HG02798 (cell line): ENCODE measurements at regions not wholly inside any gene's neighbourhood (a gene's known extent, or its start where the extent isn't known, plus 50 kb on each side); places are given as distances from the start of the nearest gene placed in this dataset.

Source experiments
- ATAC-seq: cut with Tn5 transposase; IDR thresholded peaks from one replicate; pipeline ENCODE4 v1.9.1; 2021; ENCODE audit warnings: mild to moderate bottlenecking; ENCODE audit not compliant: unreplicated experiment, poor library complexity

DNA sequence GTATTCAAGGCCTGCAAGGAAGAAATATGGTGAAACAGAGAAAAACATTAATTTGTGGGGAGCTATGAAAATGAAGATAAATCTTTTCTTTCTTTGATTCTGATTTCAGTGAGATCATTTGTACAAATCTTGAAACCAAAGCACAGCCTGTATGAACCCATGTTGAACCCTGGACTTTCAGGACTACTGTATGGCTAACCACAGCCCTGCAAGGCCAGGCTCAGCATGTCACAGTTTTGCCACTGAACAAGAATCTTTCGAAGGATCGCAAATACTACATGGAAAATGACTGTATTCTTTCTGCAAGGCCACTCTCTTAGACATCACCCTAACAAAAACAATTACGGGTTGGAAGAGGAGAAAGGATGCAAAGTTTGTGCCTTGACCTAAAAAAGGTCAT, 161.7 kb upstream of the MAF start:
- no peak for ATAC-seq

DNA sequence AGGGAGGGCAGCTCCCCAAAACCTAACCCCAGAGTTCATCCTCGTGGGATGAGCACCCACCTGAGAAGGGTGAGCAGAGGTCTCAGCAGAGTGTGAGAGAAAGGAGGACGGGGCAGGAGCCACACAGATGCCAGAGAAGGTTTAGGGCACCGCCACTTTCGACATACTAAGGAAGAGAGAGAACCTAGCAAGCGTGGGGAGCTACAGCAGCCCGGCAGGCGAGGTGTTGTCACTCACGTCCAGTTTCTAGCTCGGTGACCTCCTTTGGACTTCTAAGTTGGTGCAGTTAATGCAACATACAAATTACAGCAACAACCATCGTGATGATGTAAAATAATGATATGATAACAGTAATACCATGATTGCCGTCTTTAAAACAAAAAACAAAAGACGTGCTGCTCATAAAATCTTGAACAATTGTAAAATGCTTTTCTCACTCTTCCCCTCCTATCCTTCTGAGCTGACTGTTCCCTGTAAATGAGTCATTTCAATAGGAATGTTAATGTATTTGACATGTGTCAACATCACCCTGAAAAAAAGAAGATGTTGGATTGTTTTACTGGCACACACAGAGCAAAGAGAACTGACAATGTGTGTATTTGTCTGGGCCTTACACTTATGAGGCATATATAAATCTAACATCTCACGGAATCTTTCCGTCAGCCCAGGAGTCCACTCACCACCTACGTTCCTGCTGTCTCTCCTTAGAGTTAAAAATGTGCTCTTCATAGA, 158.2 kb upstream of the MAF start:
- no peak for ATAC-seq

DNA sequence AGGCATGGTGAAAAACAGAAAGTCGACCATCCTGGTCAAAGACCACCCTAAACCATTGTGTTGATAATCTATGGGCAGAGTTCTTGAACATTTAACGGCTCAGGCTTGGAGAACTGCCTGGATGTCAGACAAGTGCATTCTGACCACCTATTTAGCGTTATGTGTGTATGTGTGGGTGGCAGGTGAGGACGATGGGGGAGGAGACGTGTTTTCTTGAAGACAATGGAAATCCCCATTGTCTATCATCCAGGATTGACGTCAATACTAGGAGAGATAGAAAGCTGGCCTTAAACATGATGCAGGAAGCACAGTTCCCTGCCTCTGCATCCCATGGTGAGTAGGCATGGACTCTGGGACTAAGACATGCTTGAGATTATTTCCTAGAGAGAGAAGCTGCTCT, 157.4 kb upstream of the MAF start:
- ATAC-seq: no peak

DNA sequence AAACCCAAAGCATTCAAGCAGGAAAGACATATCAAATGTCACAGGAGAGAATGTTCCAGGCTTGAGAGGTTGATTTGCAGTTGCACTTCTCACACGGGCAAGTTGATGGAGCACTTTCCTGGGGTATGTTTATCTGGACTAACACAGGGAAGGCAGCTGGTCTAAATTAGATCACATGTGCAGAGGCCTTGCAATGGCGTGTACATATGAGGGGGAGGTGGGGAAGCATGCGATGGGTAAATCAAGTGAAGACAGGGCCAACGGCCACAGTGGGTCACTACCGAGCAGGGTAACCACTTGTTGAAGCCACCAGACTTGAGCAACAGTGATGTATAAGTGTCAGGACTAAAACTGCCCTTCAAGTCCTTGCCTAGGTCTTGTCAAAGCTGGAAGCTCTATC, 156.6 kb upstream of the MAF start:
- ATAC-seq: no peak

DNA sequence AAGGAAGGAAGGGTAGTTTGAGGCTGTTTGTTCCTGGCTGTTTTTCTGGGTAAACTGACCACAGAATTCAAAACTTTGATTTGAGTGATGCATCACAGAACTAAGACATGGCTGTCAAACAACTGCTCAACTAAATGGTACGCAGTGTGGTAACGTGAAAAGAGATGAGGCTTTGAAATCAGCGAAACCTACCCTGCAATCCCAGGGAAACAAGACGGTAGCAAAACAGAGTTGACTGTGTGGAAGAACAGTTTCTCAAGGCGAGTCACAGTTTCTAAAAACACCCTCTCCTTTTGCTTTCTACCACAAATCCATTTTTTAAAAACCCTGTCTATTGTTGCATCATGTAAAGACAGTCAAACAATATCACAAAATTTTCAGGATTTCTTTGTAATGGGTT, 156.0 kb upstream of the MAF start:
- no peak for ATAC-seq

DNA sequence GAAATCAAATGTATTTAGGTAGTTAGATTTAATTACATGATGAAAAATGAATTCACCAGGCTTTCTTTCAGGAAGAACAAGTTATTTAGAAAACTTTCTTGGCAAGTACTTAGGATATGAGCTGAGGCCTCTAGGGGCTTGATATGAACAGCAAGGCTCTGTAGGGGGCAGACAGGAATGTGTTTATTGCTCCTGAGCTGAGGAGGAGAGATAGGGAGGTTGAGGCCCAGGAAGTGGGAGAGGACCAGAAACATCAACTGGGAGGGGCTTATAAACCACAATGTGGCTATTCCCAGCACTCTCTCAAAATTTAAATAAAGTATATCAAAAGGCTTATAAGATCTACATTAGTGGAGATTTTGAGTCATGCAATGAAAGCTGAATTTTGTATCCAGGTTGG, 154.0 kb upstream of the MAF start:
- ATAC-seq: no peak

DNA sequence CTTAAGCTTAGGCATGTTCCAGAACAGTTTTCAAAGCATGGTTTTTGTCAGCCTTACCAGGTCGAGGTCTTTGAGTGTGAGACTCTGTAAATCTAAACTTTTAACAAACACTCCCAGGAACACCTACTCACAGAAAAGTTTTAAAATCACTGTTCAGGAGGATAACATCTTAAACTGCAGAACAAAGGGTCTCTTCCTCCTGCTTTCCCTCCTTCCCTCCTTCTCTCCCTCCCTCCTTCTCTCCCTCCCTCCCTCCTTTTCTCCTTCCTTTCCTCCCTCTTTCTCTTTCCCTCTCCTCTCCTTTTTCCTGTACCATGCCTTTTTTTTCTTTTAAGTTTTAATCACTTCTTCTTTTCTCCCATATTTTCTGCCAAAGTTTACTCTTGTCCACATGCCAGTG, 153.5 kb upstream of the MAF start:
- ATAC-seq: no peak

DNA sequence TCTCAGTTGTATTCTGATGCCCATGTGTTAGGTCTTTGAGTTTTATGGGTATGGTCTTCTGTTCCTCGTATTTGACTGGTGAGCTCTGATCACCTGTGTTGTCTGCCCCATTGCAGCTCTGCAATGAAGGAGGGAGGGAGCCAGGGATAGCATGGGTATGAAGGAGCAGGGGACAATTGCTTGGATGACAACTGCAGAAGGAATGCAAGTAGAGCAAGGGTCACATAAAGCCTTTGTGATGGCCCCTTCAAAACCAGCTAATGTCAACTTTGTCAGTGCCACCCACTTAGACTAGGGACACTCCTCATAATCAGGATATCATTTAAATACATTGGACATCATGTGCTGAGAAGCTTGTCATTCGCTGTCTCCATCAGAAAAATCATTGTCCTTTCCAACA, 152.7 kb upstream of the MAF start:
- ATAC-seq: no peak

DNA sequence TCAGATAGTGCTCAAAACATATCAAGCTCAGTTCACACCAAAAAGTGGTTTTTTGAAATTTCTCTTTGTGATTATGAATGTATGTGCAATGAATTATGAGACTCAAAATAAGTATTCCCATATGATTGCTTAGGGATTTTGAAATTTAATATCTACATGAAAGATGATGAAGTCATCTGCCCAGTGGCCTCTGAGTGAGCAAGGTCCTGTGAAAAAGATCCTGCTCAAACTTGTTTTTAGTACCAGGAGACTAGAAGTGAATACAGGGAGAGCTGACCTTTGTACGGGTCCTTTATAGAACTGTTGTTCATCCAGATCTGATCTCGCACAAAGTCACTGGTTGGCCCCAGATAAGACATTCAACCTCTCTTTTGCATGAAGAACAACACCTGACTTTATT, 151.9 kb upstream of the MAF start:
- no peak for ATAC-seq

DNA sequence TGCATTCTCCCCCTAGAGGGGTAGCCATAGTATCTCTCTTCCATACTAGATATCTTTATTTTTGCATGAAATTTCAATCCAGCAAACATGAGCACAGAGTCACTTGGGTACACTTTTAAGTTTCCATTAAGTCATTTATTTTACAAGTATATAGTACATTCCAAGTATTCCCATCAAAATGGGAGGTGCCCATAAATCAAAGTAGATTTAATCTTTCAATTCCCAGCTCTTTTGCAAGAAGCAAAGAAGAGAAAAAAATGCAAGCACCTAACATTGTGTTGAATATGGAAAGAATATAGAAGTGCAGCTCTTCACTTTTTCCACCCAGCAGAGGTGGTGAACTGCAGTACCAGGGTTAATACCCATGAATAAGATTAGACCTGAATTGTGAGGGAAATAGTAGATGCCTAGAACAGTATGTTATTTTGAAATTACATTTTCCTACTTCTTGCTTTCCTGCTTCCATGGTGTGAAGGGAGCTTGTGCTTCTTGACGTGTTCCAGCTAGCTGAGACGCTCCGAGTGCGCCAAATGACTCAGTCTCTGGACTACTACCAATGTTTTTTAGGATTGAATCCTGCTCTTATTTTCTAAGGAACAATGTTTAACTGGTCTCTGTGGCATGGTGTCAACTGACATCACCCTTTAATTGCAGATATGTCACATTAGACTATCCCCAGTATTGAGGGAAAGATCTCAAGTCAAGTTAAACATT, 151.1 kb upstream of the MAF start:
- ATAC-seq: no peak

DNA sequence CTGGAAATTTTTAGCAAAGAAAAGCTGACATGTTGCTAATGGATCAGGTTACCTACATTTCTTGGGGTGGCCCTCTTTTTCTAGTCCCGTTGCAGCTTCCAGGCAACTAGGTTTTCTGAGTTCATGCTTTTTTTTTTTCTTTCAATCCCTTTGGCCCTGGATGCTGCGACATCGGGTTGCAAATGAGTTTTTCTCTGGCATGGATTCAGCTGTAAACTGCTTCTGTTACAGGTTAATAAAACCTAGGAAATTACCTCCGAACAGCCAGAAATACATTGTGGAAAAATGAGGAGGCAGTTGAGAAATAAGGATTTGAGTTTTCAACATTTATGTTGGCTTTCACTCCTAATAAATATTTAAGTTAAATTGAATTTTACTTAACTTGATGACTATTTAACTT, 149.8 kb upstream of the MAF start:
- no peak for ATAC-seq

DNA sequence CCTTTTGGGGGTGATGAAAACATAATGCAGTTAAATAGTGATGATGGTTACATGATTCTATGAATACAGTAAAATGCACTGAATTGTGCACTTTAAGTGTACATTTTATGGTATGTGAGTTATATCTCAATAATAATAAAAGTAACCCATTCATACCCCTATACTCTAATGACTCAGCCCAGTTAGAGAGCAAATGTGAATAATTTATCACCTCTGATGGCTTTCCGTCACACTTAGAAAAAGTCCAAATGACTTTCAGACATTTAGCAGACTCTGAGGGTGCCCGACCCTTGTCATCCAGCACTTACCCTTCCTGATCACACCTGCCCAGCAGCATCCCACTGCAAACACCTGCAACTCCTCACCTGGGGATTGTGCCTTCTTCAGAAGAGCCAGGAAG, 148.1 kb upstream of the MAF start:
- no peak for ATAC-seq

DNA sequence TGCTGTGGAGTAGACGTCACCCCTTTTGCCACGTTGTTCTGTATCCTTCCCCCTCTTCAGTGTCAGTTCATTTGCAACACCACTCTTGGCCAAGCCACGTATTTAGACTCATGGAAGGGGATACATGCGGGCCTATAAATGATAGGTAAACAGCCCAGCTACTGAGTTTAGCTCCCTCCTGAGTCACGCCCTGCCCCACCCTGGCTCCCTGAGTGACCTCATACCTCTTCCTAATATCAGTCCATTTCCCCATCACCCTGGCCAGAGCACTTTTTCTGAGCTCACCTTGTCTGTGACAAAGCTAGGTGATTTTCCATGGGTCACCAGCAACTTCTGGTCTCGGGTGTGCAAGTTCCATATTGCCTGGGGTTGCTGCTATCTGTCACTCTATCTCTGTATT, 147.2 kb upstream of the MAF start:
- no peak for ATAC-seq

DNA sequence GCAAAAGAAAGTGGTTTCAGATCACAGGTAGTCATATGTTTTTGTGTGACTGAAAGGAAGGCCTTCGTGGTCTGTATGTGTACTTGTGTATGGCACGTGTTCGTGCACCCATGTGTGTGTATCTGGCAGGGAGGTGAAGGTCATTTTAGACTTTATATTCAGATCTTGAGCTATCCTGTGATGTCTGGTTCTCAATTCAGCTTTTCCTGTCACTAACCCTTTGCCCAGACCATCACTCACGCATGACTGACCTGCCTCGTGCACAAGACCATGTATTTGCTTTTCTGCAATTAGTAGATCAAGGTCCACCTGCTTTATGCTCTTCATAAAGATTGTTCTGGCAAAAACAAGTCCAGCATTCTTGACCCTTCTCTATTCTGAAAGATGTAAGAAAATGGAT, 139.7 kb upstream of the MAF start:
- ATAC-seq: no peak

DNA sequence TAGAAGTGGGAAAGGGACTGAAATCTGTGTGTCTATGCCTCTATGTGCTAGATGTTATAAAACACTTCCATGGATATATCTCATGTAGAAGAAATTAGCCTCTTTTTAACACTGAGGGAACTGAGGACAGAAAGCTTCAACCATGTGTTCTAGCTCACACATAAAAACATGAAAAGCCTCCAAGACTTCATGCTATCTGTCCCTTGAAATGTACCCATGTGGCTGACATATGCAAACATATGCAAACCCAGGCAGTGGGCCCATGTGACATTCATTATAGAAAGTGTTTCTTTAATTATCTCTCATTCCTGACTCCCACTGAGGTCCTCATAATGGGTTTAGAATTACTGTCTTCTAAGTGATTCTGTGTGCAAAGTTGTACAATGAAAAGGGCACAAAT, 134.7 kb upstream of the MAF start:
- ATAC-seq: no peak

DNA sequence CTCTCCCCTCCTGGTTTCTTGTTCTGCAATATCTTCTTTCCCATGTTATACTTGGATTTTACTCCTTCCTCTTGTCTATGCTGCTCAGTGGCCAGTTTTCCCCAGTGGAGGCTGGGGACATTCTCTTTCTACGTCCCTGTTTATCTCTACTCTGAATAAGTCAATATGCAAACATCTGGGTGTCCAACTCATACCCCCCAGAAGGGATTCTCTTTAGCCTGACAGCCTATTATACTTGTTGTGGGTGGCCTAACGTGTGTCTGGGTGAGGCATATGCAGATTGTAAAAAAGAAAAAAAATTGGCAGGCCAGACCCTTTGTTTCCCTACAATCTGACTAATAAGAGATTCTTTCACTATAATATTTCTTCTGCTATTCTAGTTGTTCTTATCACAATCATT, 134.2 kb upstream of the MAF start:
- no peak for ATAC-seq

DNA sequence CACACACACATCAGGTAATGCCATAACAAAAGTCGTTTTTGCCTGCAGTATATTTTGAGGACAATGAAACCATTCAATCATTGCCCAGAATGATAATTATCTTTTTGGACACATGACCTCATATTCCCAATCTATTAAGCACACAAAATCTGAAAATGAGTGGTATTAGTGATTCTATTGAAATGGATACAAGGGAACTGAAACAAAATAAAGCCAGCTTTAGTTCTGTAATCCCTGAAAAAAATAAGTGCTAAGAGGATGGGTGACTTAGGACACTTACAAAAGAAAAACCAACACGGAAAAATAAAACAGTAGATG, 128.3 kb upstream of the MAF start:
- ATAC-seq: no peak

DNA sequence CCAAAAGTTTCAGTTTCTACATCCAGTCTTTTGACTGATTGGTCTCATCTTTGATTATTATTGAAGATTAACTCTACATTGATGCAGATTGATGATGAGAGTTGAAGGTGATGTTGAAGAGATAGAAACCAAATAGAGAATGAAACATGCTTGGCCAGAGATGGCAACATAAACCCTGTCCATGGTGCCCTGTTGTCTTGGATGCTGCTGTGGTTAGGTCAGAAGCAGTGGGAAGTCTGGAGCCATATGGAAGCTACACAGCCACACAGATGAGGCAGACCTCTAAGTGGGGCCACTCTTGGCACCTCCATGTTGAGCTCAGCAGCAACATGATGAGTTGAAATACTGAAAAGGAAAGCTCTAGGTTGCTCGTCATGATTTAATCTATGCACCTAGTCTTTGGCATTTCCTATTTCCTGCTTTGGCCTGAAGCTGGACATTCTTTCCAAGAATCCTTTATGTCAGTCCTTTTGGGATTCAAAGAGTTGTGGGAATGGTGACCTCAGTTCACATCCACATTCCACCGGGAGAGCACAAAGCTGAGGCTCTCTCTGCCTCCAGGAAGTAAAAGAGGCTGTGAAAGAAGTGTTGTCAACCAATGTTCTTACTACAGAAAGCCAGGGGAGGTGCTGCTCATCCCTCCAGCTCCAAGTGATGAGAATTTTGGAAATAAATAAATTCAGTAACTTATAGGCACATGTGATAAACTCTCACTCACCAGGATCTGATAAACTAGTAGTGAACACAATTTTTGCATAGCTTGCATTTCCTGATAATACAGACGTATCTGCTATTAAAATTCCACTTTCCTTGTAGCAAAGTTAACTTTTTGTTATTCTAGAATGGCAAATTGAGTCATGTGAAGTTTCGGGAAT, 127.7 kb upstream of the MAF start:
- no peak for ATAC-seq

DNA sequence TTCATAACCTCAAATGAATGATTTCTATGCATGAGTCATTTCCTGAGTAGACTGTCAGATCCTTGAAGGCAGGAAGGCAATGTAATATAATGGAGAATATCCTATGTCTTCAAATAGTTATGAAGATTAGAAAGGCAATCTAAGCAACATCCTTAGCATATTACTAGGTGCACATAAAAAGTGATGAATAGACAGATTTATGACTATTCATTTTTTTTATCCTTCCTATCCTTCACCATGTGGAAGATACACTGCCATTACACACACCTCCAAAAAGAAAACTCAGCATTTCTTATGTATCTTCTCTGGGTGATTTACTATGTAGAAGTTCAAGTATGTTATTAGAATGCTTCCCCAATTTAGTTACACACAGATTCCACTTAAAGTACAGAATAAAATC, 126.4 kb upstream of the MAF start:
- no peak for ATAC-seq

DNA sequence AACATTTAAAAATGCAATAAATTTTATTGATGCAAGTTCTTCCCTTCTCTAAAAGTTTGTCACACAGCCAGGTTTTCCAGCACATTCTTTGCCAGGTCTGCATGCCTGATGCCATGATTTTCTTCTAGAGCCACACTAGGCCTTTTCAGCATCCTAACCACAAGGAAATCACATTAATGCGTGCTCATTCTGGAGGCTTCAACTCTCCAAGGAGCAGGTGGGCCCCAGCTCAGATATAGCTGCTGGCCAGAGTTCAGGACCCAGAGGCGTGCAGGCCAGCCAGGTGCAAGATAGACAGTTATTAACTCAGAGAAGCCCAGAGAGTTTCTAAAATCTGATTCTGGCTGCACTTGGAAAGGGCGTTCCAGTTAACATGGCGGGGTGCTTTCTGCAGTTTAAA, 124.5 kb upstream of the MAF start:
- ATAC-seq: no peak

DNA sequence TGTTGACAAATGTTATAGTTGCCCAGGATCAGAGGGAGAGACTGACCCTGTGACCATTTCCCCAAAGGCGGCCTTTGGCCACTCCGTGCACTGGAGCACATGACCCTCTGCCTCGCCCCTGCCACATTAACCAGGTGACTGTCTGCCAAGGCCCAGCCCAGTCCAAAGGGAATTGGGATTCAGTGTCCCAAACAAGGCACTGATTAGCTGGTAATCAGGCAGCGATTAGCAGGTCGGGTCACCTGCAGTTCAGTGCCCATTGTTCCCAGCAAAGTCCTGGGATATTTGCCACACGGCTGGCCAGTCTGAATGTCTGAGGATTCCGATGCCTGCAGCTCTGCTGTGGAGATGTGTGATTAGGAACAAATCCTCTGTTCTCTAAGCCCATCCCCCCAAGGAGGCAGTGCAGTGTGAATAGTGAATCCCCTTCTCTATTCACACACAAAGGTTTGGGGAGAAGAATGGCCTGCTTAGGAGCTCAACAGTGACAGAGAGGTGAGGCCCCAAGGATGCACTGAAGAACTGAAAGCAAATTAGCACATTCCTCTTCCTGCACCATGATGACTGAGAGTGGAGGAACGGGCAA, 123.1 kb upstream of the MAF start:
- no peak for ATAC-seq
